Liver (tissue), 7 donors: ENCODE measurements at regions not wholly inside any gene's neighbourhood (a gene's known extent, or its start where the extent isn't known, plus 50 kb on each side); places are given as distances from the start of the nearest gene placed in this dataset.

Experiments used
- DNase-seq: peaks from one replicate; pipeline ENCODE4 v3.0.0-alpha.2; 2017; ENCODE audit warnings: low spot score
- H3K27ac ChIP-seq, 2 donors: one replicate each; pipeline ENCODE4 v1.7.0; 2013; ENCODE audit warnings: inconsistent platforms in 2 of 2, low read length in 2 of 2, control low read depth in 1 of 2, low read depth in 1 of 2, mild to moderate bottlenecking in 1 of 2
- H3K27me3 ChIP-seq, 4 donors: one replicate each; pipeline versions ENCODE4 v1.6.1 to v1.7.0; 2013; ENCODE audit warnings: low read length in 3 of 4, inconsistent platforms in 1 of 4, mild to moderate bottlenecking in 1 of 4, moderate library complexity in 1 of 4; ENCODE audit not compliant: control insufficient read depth in 4 of 4, insufficient read depth in 4 of 4
- H3K36me3 ChIP-seq, 4 donors: one replicate each; pipeline versions ENCODE4 v1.6.1 to v1.7.0; 2013; ENCODE audit warnings: low read length in 3 of 4, mild to moderate bottlenecking in 3 of 4, low read depth in 1 of 4, moderate library complexity in 1 of 4; ENCODE audit not compliant: control insufficient read depth in 4 of 4, insufficient read depth in 3 of 4
- H3K4me1 ChIP-seq, 4 donors: one replicate each; pipeline versions ENCODE4 v1.6.1 to v1.7.0; 2013; ENCODE audit warnings: low read length in 3 of 4, mild to moderate bottlenecking in 3 of 4, moderate library complexity in 1 of 4; ENCODE audit not compliant: control insufficient read depth in 4 of 4, insufficient read depth in 4 of 4
- H3K4me3 ChIP-seq, 3 donors: one replicate each; pipeline versions ENCODE4 v1.6.1 to v1.7.0; 2013; ENCODE audit warnings: low read length in 3 of 3, control low read depth in 1 of 3, low read depth in 1 of 3, mild to moderate bottlenecking in 1 of 3
- H3K9ac ChIP-seq, 2 donors: one replicate each; pipeline ENCODE4 v1.7.0; 2013; ENCODE audit warnings: low read length in 2 of 2, mild to moderate bottlenecking in 2 of 2, moderate library complexity in 2 of 2, control low read depth in 1 of 2, low read depth in 1 of 2
- H3K9me3 ChIP-seq, 4 donors: one replicate each; pipeline versions ENCODE4 v1.6.1 to v1.7.0; 2013; ENCODE audit warnings: low read length in 3 of 4; ENCODE audit not compliant: control insufficient read depth in 4 of 4
- ATF3 ChIP-seq: IDR thresholded peaks from 2 replicates; pipeline ENCODE4 v1.6.1; 2016; ENCODE audit warnings: antibody characterized with exemption
- EGR1 ChIP-seq, 2 donors: IDR thresholded peaks; 2 replicates each; pipeline ENCODE4 v1.6.1; 2016 to 2018; ENCODE audit warnings: antibody characterized with exemption in 2 of 2, low read depth in 2 of 2
- FOXA1 ChIP-seq: IDR thresholded peaks from 2 replicates; pipeline ENCODE4 v1.6.1; 2016; ENCODE audit warnings: antibody characterized with exemption
- FOXA2 ChIP-seq: IDR thresholded peaks from 2 replicates; pipeline ENCODE4 v1.6.1; 2016; ENCODE audit warnings: antibody characterized with exemption
- HNF4A ChIP-seq, 2 donors: conservative IDR thresholded peaks; 2 replicates each; pipeline ENCODE4 v1.6.1; 2016; ENCODE audit warnings: antibody characterized with exemption in 2 of 2, mild to moderate bottlenecking in 2 of 2
- JUND ChIP-seq, 2 donors: IDR thresholded peaks; 2 replicates each; pipeline ENCODE4 v1.6.1; 2016; ENCODE audit warnings: antibody characterized with exemption in 2 of 2
- RAD21 ChIP-seq, 2 donors: IDR thresholded peaks; 2 replicates each; pipeline ENCODE4 v1.6.1; 2016; ENCODE audit warnings: antibody characterized with exemption in 2 of 2, mild to moderate bottlenecking in 2 of 2
- RXRA ChIP-seq, 2 donors: IDR thresholded peaks; 2 replicates each; pipeline ENCODE4 v1.6.1; 2017 to 2018; ENCODE audit warnings: antibody characterized with exemption in 2 of 2, mild to moderate bottlenecking in 1 of 2
- SP1 ChIP-seq: IDR thresholded peaks from 2 replicates; pipeline ENCODE4 v1.6.1; 2018; ENCODE audit warnings: antibody characterized with exemption, mild to moderate bottlenecking
- TAF1 ChIP-seq: conservative IDR thresholded peaks from 2 replicates; pipeline ENCODE4 v1.6.1; 2016; ENCODE audit warnings: antibody characterized with exemption, mild to moderate bottlenecking
- YY1 ChIP-seq: IDR thresholded peaks from 2 replicates; pipeline ENCODE4 v1.6.1; 2016; ENCODE audit warnings: antibody characterized with exemption, mild to moderate bottlenecking
- ZBTB33 ChIP-seq: IDR thresholded peaks from 2 replicates; pipeline ENCODE4 v1.6.1; 2016; ENCODE audit warnings: antibody characterized with exemption
- WGBS: extraction: QIAGEN DNeasy Blood & Tissue Kit; methylation state at CpG from one replicate; pipeline ENCODE4 v1.1.7; 2013; 5-methylcytosine and 5-hydroxymethylcytosine counted together
- TF ChIP-seq, protein P1 (sequence below): IDR thresholded peaks from 2 replicates; pipeline ENCODE4 v1.6.1; 2016; ENCODE audit warnings: antibody characterized with exemption, mild to moderate bottlenecking
- TF ChIP-seq, protein P2 (sequence below): IDR thresholded peaks from 2 replicates; pipeline ENCODE4 v1.6.1; 2016; ENCODE audit warnings: antibody characterized with exemption
- donor health status: healthy.
- donor health status: healthy.
- donor health status: healthy.
- donor health status: healthy.

DNA sequence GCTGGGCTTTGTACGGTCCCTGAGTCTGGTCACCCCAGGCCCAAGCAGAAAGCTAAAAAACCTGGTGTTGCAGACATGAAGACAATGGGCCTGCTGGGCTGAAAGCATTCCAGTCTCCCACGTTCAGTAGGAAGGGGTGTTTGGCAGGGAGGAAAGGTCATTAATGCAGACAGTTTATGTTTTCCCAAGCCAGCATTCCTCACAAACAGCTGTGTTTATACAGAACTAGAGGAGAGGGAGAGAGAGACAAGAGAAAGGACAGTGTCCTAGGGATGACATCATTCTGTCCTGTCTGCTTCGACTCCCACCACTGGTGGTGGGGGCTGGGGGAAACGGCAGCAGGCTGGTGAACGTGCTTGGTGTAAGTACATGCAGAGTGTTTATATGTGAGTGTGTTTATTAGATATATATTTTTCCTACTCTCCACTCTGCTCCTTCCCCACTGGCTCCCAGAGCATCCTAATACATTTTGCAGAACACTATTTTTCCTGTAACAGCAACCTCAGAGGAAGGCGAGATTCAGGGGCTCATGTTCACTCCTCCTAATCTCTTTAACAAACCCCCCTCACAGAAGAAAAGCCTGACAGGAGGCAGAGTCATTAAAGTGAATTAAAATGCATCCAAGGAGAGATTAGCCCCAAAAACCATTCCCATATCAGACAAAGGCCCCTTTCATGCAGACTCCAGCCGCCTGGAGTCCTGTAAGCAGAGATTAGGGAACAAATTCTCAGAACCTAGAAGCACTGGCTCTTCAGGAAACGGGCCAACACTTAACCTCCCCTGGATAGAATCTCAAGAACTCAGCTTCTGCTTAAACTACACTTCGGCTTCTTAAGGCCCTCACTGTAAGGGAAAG is 380.4 kb downstream of the TNS1 start (continued):
- TF ChIP-seq, protein P1, sequence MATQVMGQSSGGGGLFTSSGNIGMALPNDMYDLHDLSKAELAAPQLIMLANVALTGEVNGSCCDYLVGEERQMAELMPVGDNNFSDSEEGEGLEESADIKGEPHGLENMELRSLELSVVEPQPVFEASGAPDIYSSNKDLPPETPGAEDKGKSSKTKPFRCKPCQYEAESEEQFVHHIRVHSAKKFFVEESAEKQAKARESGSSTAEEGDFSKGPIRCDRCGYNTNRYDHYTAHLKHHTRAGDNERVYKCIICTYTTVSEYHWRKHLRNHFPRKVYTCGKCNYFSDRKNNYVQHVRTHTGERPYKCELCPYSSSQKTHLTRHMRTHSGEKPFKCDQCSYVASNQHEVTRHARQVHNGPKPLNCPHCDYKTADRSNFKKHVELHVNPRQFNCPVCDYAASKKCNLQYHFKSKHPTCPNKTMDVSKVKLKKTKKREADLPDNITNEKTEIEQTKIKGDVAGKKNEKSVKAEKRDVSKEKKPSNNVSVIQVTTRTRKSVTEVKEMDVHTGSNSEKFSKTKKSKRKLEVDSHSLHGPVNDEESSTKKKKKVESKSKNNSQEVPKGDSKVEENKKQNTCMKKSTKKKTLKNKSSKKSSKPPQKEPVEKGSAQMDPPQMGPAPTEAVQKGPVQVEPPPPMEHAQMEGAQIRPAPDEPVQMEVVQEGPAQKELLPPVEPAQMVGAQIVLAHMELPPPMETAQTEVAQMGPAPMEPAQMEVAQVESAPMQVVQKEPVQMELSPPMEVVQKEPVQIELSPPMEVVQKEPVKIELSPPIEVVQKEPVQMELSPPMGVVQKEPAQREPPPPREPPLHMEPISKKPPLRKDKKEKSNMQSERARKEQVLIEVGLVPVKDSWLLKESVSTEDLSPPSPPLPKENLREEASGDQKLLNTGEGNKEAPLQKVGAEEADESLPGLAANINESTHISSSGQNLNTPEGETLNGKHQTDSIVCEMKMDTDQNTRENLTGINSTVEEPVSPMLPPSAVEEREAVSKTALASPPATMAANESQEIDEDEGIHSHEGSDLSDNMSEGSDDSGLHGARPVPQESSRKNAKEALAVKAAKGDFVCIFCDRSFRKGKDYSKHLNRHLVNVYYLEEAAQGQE, result peak; percentile 15
- no peak for TF ChIP-seq FOXA2
- TF ChIP-seq HNF4A (conservative IDR thresholded peaks at IDR 0.05), result no peak

DNA sequence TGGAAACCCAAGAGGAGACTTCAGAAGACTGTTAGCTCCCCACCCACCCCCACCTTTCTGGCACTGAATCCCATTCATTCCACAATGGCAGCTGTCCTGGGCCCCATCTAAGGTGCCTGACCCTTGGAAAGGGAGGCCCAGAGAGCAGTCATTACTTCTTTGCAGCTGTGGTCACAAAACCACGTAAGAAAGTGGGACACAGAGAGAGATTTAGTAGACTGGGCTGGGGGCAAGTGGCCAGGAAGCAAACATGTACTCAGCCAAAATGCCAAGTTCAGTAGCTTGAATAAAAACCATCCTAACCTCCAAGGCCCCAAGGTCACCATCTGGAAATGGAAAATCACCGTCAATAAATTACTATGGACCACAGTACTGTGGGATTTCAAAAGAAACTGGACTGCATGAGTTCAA is 381.4 kb downstream of the TNS1 start:
- H3K9ac ChIP-seq, result no peak overlapping the region
- TF ChIP-seq RAD21 (IDR thresholded peaks at IDR 0.05), result no peak
- TF ChIP-seq JUND (IDR thresholded peaks at IDR 0.05), result no peak
- peaks cover 0 to 8% (median 2%) of the 10 kb centered on the region in 4 donors for H3K4me1 ChIP-seq
- WGBS, result 55% methylated on average over 2 of the region's 2 CpGs
- no peaks in the 10 kb centered on the region for H3K27me3 ChIP-seq
- H3K36me3 ChIP-seq, result no peaks in the 10 kb centered on the region
- DNase-seq, result no peak
- H3K9me3 ChIP-seq, result no peaks in the 10 kb centered on the region
- no peak overlapping the region for H3K27ac ChIP-seq
- no peak overlapping the region for H3K4me3 ChIP-seq

- Histone ChIP-seq H3K27ac (no peak overlapping the region), H3K27me3 (no peaks in the 10 kb centered on the region), H3K9ac (no peak overlapping the region), H3K4me3 (no peak overlapping the region), H3K9me3 (no peaks in the 10 kb centered on the region), H3K4me1 (peaks cover 0 to 8% (median 2%) of the 10 kb centered on the region in 4 donors), H3K36me3 (no peaks in the 10 kb centered on the region)
- no peak for DNase-seq
- TF ChIP-seq SP1 (no peak), EGR1 (IDR thresholded peaks at IDR 0.05; ENCODE audit: low read depth in 2 of 2) (no peak), RXRA (IDR thresholded peaks at IDR 0.05) (peak in 1 of 2 donors; percentile 10), HNF4A (conservative IDR thresholded peaks at IDR 0.05) (peak; percentile 26 to 47), YY1 (peak; percentile 24)
- WGBS, result 38% methylated on average over 2 of the region's 2 CpGs
Measured at GRCh38 chr2:217618744-217619143, 384.1 kb downstream of the TNS1 start.

- H3K27ac ChIP-seq, result no peak overlapping the region
- peaks cover 0 to 8% (median 2%) of the 10 kb centered on the region in 4 donors for H3K4me1 ChIP-seq
- no peaks in the 10 kb centered on the region for H3K36me3 ChIP-seq
- TF ChIP-seq EGR1 (IDR thresholded peaks at IDR 0.05; ENCODE audit: low read depth in 2 of 2), result no peak
- no peak for TF ChIP-seq FOXA1
- TF ChIP-seq, protein P1, result no peak
- TF ChIP-seq ATF3, result no peak
- no peak for TF ChIP-seq HNF4A (conservative IDR thresholded peaks at IDR 0.05)
- TF ChIP-seq, protein P2, sequence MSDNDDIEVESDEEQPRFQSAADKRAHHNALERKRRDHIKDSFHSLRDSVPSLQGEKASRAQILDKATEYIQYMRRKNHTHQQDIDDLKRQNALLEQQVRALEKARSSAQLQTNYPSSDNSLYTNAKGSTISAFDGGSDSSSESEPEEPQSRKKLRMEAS, result no peak
- TF ChIP-seq FOXA2, result no peak
- TF ChIP-seq ZBTB33, result no peak
- no peak for TF ChIP-seq RAD21 (IDR thresholded peaks at IDR 0.05)
- TF ChIP-seq YY1, result no peak
- TF ChIP-seq TAF1, result no peak
- TF ChIP-seq SP1, result no peak
- H3K9ac ChIP-seq, result no peak overlapping the region
- 77% methylated on average over 8 of the region's 8 CpGs for WGBS
- H3K9me3 ChIP-seq, result no peaks in the 10 kb centered on the region
- no peaks in the 10 kb centered on the region for H3K27me3 ChIP-seq
- no peak overlapping the region for H3K4me3 ChIP-seq
- no peak for DNase-seq
Measured at GRCh38 chr2:217617616-217618022, 385.2 kb downstream of the TNS1 start.
